Smooth muscle cell (in vitro differentiated cells): ENCODE measurements at regions not wholly inside any gene's neighbourhood (a gene's known extent, or its start where the extent isn't known, plus 50 kb on each side); places are given as distances from the start of the nearest gene placed in this dataset.

Experiments used
- DNase-seq: peaks from one replicate; lab custom pipeline; 2025; ENCODE audit not compliant: unreplicated experiment; lab: John Stamatoyannopoulos, UW
- H2AFZ ChIP-seq: fragments of 200-600 bp; sonication (generic); 2 replicates; pipeline ENCODE4 v1.6.0; 2016; ENCODE audit warnings: antibody characterized with exemption, low read depth, mild to moderate bottlenecking
- H3F3A ChIP-seq: fragments of 200-600 bp; sonication (generic); 2 replicates; pipeline ENCODE4 v1.6.0; 2017; ENCODE audit warnings: antibody characterized with exemption, low read depth
- H3K27ac ChIP-seq: fragments of 200-600 bp; sonication (generic); 2 replicates; pipeline ENCODE4 v1.5.1; 2016; ENCODE audit warnings: low read depth, mild to moderate bottlenecking
- H3K27me3 ChIP-seq: fragments of 200-600 bp; sonication (generic); 2 replicates; pipeline ENCODE4 v1.6.1; 2016; ENCODE audit warnings: low read depth, mild to moderate bottlenecking
- H3K36me3 ChIP-seq: fragments of 200-600 bp; sonication (generic); 2 replicates; pipeline ENCODE4 v1.5.1; 2016; ENCODE audit warnings: low read depth
- H3K4me1 ChIP-seq: fragments of 200-600 bp; sonication (generic); 2 replicates; pipeline ENCODE4 v1.5.1; 2016; ENCODE audit warnings: low read depth
- H3K4me2 ChIP-seq: fragments of 200-600 bp; sonication (generic); 2 replicates; pipeline ENCODE4 v1.6.0; 2016; ENCODE audit warnings: mild to moderate bottlenecking
- H3K4me3 ChIP-seq: fragments of 200-600 bp; sonication (generic); 2 replicates; pipeline ENCODE4 v1.5.1; 2016; ENCODE audit warnings: mild to moderate bottlenecking
- H3K79me2 ChIP-seq: fragments of 200-600 bp; sonication (generic); 2 replicates; pipeline ENCODE4 v1.6.0; 2016; ENCODE audit warnings: low read depth, mild to moderate bottlenecking
- H3K9ac ChIP-seq: fragments of 200-600 bp; sonication (generic); 2 replicates; pipeline ENCODE4 v1.6.0; 2016; ENCODE audit warnings: low read depth
- H3K9me3 ChIP-seq: fragments of 200-600 bp; sonication (generic); replicated peaks from 2 replicates; pipeline ENCODE4 v1.5.1; 2016; ENCODE audit warnings: low read depth
- H4K20me1 ChIP-seq: fragments of 200-600 bp; sonication (generic); 2 replicates; pipeline ENCODE4 v1.6.0; 2016; ENCODE audit warnings: low read depth
- CTCF ChIP-seq: fragments of 200-600 bp; sonication (generic); IDR thresholded peaks from 2 replicates; pipeline ENCODE4 v1.5.1; 2017; ENCODE audit warnings: borderline replicate concordance, mild to moderate bottlenecking, antibody characterized with exemption; ENCODE audit not compliant: insufficient read depth, poor library complexity, severe bottlenecking
- WGBS: methylation state at CpG from one replicate; pipeline ENCODE4 v1.1.7; 2016; ENCODE audit warnings: low lambda C conversion rate; 5-methylcytosine and 5-hydroxymethylcytosine counted together

- DNase-seq, result no peak
Measured at GRCh38 chr12:88723219-88723618, 142.9 kb upstream of the KITLG start.

GRCh38 chr12:88720785-88721650 is 140.7 kb upstream of the KITLG start:
- H3K27me3 ChIP-seq, result no peaks in the 10 kb centered on the region
- H3K4me3 ChIP-seq, result no peak overlapping the region
- no peak overlapping the region for H2AFZ ChIP-seq
- H3F3A ChIP-seq, result no peaks in the 10 kb centered on the region
- H3K27ac ChIP-seq, result no peak overlapping the region
- no peak overlapping the region for H3K9ac ChIP-seq
- no peaks in the 10 kb centered on the region for H4K20me1 ChIP-seq
- 92% methylated on average over 5 of the region's 5 CpGs for WGBS
- DNase-seq, result no peak
- H3K4me2 ChIP-seq, result no peak overlapping the region
- no peak for TF ChIP-seq CTCF
- peaks cover 13% of the 10 kb centered on the region for H3K4me1 ChIP-seq
- no peaks in the 10 kb centered on the region for H3K36me3 ChIP-seq
- H3K79me2 ChIP-seq, result no peaks in the 10 kb centered on the region
- no peaks in the 10 kb centered on the region for H3K9me3 ChIP-seq

More at GRCh38 chr12:88723219-88723618, 142.9 kb upstream of the KITLG start:
- no peak for TF ChIP-seq CTCF
- Histone ChIP-seq H3K4me2 (no peak overlapping the region), H3K27ac (no peak overlapping the region), H3K4me3 (no peak overlapping the region), H3K4me1 (peaks cover 13% of the 10 kb centered on the region), H3K9ac (no peak overlapping the region), H2AFZ (no peak overlapping the region), H3K9me3 (no peaks in the 10 kb centered on the region), H4K20me1 (no peaks in the 10 kb centered on the region), H3K36me3 (no peaks in the 10 kb centered on the region), H3K79me2 (no peaks in the 10 kb centered on the region), H3F3A (no peaks in the 10 kb centered on the region), H3K27me3 (no peaks in the 10 kb centered on the region)
- WGBS, result 98% methylated on average over 3 of the region's 3 CpGs

- Histone ChIP-seq H3F3A (no peaks in the 10 kb centered on the region), H3K4me2 (no peak overlapping the region), H3K9me3 (no peaks in the 10 kb centered on the region), H3K27ac (no peak overlapping the region), H3K4me3 (no peak overlapping the region), H3K9ac (no peak overlapping the region), H2AFZ (no peak overlapping the region), H3K27me3 (no peaks in the 10 kb centered on the region), H3K79me2 (no peaks in the 10 kb centered on the region), H3K36me3 (no peaks in the 10 kb centered on the region), H4K20me1 (no peaks in the 10 kb centered on the region), H3K4me1 (peaks cover 13% of the 10 kb centered on the region)
- DNase-seq, result no peak
- no peak for TF ChIP-seq CTCF
Measured at GRCh38 chr12:88720231-88720630, 140.0 kb upstream of the KITLG start.

GRCh38 chr12:88717188-88717587 is 136.9 kb upstream of the KITLG start:
- Histone ChIP-seq H3K9ac (no peak overlapping the region), H3K36me3 (no peaks in the 10 kb centered on the region), H3K4me3 (no peak overlapping the region), H3K27me3 (no peaks in the 10 kb centered on the region), H3K4me1 (peaks cover 13% of the 10 kb centered on the region), H4K20me1 (no peaks in the 10 kb centered on the region), H3K27ac (no peak overlapping the region), H3F3A (no peaks in the 10 kb centered on the region), H2AFZ (no peak overlapping the region), H3K79me2 (no peaks in the 10 kb centered on the region), H3K9me3 (no peaks in the 10 kb centered on the region), H3K4me2 (no peak overlapping the region)
- TF ChIP-seq CTCF, result no peak
- no peak for DNase-seq
